ENCODE measurements at regions not wholly inside any gene's neighbourhood (a gene's known extent, or its start where the extent isn't known, plus 50 kb on each side); places are given as distances from the start of the nearest gene placed in this dataset.

DNA sequence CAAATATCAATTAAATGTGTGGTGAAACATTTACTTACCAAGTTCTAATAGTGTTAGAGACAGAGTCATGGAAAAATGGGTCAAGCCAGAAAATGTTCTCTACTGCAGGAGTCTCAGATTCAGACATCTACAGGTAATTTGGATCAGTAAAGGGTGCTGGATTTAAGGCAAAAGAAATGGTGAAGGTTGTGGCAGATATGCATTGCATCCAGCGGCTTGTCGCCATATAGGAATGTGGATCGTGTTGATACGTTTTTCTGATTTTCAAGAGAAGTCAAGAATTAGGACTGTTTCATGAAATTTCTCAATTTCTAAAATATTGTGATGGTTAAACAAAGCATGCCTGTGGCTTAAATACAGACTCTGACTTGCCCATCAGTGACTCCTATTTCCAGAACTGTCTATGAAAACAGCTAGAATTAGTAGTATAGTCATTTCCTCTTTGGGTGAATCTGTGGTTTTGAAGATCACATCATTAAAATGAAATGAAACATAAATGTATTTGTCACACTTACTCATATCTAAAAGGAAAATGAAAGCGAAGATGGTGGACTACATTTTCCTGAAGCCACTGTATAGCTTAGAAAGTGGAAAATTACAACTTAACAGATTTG is 110.1 kb upstream of the VEGFC start:
- peak; percentile 96 for DNase-seq

DNA sequence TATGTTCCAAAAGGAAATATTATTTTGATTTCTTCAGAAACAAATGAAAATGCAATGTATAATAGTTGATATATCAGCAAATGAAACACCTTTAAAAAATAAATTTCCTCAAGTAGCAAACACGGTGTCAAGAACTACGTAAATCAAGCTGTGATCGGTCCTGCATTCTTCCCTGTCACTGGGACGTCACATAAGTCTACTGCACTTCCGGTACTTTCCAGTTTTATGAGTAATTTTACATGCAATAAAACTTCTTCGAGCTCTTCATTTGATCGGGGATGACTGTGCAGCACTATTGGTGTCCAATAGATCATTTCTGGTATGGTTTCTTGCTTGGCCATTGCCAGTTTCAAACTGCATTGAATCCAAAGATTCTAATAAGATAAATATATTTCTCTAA is 114.0 kb upstream of the VEGFC start:
- DNase-seq = peak; percentile 18

DNA sequence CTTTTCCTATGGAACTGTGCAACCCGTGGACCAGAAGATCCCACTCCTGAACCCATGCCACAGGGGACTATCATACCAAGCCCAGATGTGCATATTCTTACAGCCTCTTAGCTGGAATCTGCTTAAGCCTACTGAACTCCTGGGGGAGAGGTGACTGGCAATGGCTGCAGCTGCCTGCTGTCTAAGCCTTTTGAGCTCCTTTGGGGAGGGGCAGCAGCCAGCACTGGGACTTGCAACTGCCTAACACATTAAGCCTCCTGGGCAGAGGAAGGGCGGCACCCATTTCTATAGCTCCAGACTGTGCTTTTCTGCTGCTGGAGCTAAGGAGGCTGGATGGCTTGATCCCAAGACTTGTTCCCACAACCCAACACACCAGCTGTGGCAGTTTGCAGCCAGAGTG is 117.9 kb upstream of the VEGFC start:
- DNase-seq = no peak

DNA sequence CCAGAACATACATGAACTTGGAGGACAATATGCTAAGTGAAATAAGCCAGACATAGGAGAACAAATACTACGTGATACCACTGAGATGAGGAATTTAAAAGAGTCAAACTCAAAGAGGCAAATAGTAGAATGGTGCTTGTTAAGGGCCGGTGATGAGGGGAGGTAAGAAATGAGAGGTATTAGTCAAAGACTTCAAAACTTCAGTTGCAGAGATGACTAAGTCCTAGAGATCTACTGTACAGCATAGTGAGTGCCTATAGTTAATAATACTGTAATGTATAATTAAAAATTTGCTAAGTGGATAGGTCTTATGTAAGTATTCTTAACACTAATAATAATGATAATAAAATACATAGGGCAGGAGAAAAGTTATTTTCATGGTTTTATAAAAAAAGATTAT is 126.9 kb upstream of the VEGFC start:
- DNase-seq = no peak

DNA sequence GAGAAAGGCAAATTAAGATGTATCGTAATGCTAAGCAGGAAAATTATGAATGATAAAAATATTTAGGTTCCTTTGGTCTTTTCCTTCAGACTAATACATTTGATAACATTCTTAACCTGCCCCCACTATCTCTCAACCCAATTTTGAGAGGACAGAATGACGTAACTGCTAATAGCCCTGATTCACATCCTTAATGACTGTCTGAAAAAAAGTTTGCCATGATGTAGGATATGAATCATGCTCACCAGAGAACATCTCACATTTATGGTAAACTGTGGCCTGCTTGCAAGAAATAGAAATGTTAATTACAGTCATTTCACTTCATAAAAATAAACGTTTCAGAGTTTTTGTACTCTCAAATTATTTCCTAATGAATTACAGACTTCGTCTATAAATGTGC is 128.0 kb upstream of the VEGFC start:
- peak; percentile 80 for DNase-seq

DNA sequence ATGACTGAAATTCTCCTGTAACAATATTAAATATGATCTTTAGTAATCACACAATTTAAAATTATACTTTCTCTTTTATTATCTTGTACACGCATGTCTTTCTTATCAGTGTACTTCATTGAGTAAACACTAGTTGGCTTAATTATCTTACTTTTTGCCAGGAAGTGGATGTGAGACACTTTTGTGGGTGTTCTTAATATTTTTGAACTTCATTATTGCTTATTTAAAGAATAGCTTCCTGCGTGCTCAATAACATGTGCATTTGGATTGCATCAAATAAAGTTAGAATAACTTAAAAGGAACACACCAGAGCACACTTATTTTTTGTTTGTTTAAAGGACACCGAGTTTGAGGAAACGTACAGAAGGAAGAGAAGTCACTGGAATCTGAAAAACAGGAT is 128.5 kb upstream of the VEGFC start:
- no peak for DNase-seq

DNA sequence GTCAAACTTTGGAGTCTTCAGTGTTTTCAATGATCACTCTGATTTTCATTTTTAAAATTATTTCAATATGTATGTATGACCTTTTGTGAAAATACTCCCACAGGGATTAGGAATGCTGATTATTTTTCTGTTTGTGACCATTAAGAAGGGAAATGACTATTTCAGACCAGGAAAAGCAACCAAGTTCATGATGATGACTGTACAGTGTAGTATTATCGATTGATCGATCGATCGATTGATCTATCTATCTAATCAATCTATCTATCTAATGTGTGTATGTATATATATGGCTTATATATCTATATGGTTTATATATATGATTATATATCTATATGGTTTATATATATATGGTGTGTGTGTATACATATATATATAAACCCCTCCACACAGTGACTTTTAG is 131.5 kb upstream of the VEGFC start:
- no peak for DNase-seq

DNA sequence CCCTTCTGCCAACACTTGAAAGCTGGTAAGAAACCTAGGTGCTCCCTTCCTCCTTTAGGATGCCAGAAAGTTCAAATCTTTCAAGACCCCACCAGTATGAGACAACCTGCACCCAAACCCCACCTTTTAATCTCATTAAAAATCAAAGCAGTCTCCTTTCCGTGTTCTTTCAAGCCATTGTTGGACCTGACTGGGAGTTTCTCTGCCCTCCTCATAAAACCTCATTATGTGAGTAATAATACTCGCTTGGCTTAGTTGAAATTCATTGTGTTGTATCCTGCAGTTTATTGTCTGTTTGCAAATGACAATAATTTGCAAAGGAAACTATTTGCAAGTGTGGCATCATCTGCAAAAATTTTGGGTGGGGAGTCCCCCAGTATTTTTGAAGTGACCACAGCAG is 133.2 kb upstream of the VEGFC start:
- DNase-seq = no peak

DNA sequence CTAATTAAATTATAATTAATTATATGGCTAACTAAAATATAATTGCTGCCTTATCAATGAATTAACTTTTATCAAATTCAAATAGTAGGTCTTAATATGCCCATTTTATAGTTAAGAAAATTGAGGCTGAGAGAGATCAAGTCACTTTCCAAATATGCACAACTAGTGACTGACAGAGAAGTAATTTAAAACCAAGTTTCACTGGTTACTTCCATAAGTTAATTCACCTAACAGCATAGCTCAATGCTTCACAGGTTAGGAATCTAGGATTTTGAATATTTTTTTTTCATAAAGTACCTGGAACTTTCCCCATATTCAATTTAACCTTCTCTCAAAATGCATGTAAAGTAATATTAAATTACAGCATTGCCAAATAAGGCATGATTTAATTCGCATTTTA is 134.4 kb upstream of the VEGFC start:
- no peak for DNase-seq

DNA sequence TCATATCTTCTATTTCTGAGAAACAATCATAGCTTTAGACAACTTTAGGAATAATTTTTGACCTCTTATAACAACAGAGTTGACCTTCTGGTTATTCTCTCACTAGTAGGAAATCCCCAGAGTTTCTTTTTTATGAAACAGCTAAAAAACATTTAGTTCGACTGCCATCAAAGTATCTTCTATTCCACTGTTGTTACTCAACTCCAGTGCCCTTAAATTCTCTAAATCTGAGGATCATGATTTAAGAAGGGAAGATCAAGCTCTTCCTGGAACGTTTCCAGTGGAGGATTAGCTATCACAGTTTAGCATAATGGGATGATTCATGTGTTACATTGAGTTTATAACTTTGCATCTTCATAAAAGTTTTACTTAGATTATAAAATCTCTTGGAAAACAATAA is 134.9 kb upstream of the VEGFC start:
- peak; percentile 94 for DNase-seq

DNA sequence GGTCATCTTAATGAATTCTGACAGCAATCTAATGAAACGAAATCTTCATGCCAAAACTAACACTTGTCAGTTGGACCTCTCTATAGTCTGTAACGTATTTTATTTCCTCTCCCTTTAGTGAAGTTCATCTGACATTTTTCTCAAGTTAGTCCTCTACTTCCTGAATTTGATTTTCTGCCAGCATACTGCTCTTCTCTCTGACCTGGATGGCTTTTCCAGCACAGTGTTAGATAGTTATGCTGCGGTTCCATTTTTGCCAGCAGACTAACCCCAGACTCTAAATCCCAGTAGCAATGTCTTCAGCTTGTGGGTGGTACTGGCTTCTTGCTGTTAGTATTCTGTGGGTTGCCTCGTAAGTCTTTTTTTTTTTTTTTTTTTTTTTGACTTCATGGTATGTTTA is 146.7 kb upstream of the VEGFC start:
- DNase-seq = peak; percentile 78

DNA sequence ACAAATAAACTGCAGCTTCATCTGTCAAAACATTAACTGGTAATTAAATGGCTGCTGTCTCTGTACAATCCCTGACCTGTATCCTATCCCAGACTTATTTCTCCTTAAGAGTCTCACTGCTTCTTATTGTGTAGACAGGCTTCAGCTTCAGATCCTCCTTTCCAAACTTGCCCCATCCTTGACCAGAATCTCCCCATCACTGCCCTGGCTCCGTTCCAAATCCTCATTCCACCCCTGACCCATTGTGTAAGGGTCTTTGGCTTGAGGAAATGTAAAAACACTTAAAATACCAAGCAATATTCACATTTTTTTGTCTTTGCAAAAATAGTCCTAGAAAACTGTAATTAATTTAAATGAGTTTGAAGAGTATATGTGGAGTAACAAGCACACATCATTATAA is 152.6 kb upstream of the VEGFC start:
- DNase-seq = no peak

DNA sequence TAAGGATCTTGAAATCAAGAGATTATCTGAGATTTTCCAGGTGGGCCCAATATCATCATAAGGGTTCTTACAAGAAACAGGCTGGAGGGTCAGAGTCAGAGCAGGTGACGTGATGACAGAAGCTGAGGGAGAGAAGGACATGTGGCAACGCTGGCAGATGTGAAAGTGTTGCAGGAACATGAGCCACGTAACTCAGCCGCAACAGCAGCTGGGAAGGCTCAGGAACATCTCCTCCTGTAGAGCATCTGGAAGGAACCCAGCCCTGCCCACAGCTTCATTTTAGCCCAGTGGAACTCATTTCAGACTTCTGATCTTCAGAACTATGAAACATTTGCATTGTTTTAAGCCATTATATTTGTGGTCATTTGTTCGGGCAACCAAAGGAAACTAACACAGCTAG is 156.3 kb upstream of the VEGFC start:
- peak; percentile 70 for DNase-seq

DNA sequence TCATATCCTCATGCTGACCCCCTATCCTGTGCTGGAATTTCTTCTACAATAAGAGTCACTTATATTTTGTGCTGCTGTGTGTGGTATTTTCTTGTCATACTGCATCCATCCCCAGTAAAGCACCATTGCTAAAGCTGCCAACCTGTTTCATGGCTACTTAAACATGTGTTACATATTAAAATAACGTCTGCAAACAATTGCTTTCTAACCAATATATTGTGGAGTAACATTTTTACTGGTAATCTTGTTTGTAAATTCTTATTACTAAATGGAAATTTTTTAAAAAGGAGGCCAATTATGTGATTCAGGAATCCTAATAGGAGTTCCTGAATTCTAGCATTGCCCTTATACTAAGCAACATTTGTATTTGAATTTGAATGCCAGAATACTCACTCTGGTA is 160.3 kb upstream of the VEGFC start:
- DNase-seq = no peak

DNA sequence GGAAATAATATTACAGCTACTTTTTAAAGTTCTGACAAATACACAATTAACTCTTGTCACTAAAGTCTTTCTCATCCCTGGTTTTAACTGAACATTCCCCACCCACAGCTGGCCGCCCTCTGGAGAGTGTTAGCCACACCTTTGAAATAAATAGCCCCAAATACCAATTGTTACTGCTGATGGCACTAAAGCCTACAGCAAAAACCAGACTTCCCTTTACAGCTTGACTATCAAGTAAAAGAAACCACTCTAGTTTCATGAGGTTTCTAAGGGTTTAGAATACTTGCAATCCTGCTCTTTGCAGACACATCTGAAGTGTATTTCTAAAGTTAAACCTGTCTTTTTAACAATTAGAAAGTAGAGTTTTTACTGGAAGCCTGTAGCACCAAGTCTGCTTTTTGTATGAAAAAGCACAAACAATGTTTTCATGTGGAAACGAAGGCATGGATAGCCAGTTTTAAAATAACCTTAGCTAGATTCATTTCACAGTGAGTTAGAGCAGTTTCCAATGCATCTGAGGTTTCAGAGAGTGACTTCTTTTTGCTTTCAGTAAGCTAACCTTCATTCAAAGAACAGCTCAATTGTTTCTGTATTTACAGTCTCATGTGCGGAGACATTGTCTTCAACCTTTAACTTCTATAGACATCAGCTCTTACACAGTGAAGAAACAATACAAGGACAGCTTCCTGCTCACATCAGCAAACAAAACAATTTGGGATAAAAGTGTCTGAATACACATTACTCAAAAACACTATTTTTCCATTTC is 164.8 kb upstream of the VEGFC start:
- no peak for DNase-seq

DNA sequence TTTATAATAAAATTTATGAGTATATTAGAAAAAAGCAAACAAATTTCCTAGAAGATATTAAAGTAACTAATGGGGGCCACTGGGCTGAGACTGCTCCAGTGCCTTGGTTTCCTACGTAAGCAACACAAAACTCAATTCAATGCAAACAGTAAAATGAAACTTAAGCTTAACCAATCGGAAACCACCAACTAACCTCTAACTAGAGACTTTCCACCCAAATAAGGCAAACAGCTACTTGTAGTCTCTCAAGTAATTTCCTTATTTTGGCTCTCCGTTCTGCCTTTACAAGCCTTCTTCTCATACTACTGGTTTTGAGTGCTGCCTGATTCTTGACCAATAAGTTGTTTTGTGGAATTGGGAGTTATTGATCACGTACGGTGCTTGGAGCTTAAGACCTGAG is 167.3 kb upstream of the VEGFC start:
- no peak for DNase-seq

DNA sequence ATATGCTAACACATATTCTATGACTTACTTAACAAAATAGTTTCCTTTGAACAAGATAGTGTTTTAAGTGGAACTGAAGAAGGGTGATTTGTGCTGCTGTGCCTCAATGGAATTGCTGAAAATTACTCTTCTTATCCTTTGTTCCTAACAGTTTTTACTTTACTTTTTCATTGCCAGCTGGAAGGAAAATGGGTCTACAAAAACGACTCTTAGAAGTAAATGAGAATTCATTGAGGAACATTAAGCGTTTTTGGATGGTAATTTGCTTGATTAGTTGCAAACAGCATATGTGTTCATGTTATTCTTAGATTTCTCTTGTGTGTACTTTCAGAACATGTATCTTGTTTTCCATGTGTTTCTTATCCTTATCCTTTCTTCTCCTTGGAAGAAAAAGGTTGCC is 170.4 kb upstream of the VEGFC start:
- DNase-seq = no peak

DNA sequence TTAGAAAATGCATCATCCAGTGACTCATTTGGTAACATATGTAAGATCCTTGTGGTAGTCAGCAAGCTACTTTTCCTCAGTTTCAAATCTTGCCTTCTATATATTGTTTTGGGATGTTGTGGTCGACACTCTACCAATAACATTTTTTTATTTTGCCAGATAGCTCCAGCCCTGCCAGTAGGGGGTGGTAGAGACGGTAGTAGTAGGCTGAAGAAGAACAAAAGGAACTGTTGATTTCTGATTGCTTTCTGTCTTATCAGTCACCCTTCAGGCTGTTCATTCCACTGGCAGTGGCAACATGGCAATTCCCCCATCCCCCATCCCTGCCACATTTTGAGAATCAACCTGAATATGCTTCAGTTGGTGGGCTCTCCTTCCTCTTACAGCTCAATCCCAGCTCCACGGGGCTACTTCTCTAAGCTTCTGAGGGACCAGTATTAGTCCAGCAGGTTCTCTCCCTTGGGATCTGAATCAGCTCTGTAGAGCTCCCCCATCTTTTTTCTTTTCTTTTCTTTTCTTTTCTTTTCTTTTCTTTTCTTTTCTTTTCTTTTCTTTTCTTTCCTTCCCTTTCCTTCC is 171.5 kb upstream of the VEGFC start:
- DNase-seq = no peak

DNA sequence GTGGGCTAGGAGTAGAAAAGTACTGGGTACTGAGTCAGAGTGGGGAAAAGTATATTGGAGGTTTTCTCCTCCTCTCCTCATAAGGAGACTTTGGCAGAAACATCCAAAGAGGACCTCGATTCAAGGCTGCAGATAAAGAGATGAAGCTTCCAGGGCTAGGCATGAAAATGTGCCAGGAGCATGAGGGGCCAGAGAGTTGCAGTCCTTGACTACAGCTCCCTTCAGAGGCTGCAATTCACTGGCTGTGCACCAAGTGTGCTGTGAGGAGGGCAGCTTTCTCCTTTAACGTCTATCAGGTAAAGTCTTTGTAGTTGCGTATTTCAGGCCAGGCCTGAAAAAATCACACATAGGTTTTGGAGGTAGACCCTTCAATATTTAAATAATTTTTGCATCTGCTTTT is 174.9 kb upstream of the VEGFC start:
- DNase-seq = no peak

DNA sequence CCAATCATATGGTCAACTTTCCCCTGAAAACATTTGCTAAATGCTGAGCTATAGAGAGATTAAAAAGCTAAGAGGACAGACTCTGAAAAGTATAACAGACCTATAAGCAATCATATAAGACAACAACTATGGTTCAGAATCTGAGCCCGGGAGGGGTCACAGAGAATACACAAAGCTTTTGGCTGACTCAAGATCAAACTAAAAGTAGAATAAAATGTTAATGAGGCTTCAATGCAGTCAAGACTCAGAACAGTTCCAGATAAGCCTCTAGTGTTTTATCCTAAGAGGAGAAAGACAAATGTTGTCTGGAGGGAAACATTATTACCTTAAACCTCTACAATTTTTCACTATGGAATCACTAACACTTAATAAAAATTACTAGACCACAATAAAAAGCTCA is 175.4 kb upstream of the VEGFC start:
- DNase-seq = no peak

DNA sequence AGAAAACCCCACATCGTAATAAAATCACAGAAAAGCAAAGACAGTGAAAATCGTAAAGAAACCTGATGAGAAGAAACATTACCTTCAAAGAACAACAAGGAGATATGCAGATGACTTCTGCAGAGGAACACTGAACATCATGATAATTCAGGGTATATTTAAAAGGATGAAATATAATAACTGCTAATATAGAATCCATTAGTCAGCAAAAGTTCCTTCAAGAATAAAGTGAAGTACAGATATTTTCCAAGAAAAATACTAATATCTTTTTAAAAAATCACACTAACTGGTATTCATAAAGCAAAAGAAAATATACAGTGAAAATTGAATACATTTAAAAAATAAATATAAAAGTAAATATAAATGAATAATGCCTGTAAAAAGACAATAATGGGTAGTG is 176.3 kb upstream of the VEGFC start:
- DNase-seq = no peak

DNA sequence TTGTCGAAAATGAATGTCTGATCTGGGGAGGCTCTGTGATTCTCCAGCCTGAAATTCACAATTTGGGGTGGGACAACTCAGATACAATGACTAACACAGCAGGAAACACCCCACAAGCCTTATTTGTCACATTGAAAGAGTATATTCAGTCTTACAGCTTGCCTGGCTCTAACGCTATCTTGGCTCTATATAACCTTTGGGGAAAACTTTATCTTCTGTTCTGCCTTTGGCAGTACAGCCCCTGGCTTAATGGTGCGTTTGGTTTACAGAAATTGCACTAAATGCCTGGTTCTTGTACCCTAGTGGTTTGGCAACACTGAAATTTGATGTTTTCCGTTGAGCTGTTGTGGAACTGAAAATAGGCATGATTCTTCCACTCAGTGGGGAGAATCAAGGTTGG is 178.1 kb upstream of the VEGFC start:
- no peak for DNase-seq

DNA sequence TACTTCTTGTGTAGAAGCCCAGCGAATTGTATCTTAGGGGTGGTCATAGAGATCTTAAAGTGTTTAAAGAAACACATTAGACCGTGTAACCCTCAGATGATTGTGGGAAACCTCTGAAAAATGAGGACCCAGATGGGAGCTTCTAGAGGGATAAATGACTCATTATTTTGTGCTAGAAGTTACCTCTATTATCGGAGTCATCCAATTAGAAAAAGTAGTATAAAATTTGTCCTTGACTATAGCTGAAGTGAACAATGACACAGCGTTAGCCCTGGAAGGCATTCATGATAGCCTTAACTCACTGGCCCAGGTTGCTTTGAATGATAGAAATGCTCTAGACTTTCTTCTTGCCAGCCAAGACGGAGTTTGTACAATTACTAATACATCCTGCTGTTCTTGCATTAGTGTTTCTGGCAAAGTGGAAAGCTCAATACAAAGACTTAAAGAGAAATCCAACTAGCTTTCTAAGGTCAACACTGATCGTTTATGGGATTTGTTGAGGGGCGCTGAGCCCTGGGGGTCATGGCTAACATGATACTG is 178.9 kb upstream of the VEGFC start:
- DNase-seq = no peak

DNA sequence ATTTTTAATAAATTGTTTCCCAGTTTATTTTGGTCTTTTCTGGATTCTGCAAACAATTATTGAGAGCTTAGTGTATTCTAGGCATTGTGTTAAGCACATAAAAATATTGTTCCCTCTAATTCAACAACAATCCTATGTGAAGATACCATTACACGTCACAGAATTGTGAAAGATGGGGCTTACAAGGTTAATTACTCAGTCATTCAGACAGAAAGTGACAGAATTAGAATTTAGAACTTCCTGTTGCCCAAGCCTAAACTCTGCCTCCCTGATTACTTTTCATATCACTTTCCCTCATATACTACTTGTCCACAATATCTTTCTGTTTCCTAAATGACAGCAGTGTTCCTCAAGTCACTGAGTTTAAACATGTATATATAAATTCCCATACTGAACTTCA is 186.7 kb upstream of the VEGFC start:
- no peak for DNase-seq
